Dermis microvascular lymphatic vessel endothelial cell (primary cell): ENCODE measurements at regions not wholly inside any gene's neighbourhood (a gene's known extent, or its start where the extent isn't known, plus 50 kb on each side); places are given as distances from the start of the nearest gene placed in this dataset.
"Not testable (repeated sequence)": the region's sequence is repeated elsewhere in the genome, so short reads cannot be mapped to it uniquely, and the experiment has no call there.

ENCODE experiments used
- DNase-seq, 2 donors: peaks; one replicate each; pipeline versions ENCODE4 v3.0.0 to v3.0.0-alpha.2; 2010; ENCODE audit warnings: low read depth in 2 of 2

DNA sequence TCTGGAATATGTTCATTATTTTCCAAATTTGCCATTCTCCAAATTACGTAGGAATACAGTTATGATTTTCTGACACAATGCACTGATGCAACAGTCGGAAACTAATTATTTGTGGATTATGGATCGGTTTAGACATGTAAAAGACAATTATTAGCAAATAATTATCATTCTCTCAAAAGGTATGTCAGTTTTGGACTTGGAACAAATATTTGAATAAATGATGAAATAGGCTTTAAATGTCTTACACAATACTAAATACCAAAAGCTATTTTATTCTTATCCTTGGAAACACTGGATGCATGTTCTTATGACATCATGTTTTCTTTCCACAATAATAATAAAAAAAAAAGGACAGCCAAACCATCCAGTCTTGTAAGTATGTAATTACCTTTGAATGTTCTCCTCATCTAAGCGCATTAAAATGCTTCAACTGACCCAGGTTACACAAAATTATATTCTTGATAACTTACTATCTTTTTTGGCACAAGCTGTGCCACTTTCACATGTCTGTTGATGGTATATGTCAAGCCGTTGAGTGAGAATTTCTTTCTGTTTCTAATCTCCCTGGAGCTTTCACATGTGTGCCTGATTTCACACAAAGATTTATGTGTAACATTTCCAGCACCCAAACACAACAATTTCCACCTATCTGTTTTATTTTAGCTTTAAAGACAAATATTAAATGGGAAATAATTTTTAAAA lies 238.5 kb upstream of the ZNF385D start:
- no peak for DNase-seq

- DNase-seq = no peak
Observed at GRCh38 chr3:21991061-21991460, 240.1 kb upstream of the ZNF385D start.

GRCh38 chr3:21995079-21995607 lies 244.1 kb upstream of the ZNF385D start:
- no peak for DNase-seq

GRCh38 chr3:22007368-22007767 lies 256.4 kb upstream of the ZNF385D start:
- no peak for DNase-seq

DNA sequence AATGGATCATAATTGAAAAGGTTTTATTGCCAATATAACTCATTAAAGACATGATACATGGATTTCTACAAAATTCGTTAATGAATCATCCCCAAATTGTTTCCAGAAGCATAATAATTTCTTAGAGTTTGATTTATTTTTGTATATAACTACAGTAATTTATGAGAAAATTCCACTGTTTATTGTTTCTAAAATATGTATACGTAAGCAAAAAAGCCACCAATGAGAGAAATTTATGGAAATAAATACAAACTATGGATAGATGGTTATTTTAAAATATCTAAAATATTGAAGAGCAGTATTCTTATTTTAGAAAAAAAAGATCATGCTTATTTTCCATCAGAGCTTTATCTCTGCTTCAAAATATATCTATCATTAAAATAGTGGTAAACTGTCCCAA lies 260.0 kb upstream of the ZNF385D start:
- no peak for DNase-seq

- DNase-seq = no peak
Observed at GRCh38 chr3:22012471-22012870, 261.5 kb upstream of the ZNF385D start.

DNA sequence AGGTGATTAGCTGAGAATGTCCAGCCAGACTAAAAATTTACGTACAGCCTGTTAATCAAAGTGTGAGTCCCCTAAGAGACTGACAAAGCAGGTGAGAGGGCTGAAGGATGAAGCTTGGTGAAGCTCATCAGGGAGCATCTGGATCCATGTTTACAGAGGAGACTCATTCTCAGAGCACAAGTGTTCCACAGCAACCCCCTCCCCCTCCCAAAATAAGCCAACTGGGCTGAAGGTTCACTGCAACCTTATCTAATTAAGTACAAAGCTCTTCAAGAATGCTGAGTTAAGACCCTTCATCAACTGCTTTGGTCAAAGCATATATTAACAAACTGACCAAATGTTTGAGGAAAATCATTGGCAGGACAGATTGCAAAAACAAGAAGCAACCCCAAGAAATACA lies 262.6 kb upstream of the ZNF385D start:
- no peak for DNase-seq

DNA sequence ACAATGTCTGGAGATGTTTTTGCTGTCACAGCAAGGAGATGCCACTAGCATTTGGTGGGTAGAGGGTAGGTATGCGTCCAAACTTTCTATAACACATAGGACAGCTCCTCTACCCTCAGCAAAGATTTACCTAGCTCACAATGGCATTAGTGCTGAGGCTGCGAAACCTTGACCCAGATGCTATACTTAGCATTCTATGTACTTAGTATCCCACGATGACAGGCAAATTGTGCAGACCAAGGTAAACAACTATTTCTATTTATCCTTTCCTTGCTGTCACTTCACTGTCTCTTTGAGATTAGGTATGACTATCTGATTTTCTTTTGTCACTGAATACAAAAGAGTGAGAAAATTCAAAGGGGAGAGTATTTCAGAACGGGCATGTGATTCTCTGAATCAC lies 265.2 kb upstream of the ZNF385D start:
- DNase-seq = no peak

GRCh38 chr3:22024638-22025037 lies 273.6 kb upstream of the ZNF385D start:
- not testable (repeated sequence) for DNase-seq

- no peak for DNase-seq
Observed at GRCh38 chr3:22029480-22029879, 278.5 kb upstream of the ZNF385D start.

DNA sequence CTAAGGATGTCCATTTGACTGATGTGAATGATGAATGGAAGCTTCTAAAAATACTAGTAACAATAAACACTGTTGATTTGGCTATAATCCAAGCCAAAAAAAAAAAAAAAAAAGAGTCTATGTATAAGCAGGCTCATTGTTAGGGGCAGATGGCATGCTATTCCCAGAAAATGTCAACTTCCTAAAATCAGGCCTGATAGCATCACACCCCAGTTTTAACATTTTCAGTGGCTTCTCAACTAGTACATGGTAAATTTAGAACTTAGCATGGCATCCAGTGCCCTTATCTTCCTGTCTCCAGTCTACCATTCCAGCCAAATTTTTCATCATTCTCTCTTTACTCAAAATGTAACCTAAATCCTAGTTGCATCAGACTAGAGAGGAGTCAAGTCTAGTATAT lies 288.2 kb upstream of the ZNF385D start:
- no peak for DNase-seq

DNA sequence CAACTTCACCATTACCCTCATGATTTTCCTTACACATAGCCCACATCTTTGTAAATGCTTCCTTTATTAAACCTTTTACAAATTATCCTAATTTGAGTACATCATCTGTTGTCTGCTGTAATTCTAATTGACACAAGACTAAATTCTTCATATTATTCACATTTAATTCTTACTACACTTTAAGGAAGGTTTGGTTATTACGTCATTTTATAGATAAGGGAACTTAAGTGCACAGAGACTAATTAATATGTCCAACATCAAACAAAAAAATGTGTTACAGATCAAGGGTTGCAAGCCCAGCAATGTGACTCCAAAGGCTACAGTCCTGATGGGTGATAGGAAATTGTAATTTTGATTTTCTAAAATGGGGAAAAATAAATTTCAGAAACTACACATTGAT lies 289.1 kb upstream of the ZNF385D start:
- no peak for DNase-seq

DNA sequence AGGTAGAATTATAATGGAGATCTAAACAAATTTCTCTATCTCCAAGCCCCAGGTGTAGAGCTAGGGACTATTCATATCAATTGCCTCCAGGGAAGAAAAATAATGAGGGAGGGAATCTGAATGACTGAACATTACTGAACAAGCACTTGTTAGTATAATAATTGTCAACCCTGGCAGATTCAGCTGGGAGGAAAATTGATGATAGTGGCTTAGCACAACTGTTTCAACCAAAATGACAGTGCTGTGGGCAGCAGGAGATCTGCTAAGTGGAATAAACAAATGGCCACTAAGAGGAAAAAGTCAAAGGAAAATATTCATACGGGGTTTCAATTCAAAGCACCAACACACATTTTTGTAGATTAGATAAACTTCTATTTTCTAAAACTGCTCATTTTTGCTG lies 294.9 kb upstream of the ZNF385D start:
- DNase-seq = no peak

DNA sequence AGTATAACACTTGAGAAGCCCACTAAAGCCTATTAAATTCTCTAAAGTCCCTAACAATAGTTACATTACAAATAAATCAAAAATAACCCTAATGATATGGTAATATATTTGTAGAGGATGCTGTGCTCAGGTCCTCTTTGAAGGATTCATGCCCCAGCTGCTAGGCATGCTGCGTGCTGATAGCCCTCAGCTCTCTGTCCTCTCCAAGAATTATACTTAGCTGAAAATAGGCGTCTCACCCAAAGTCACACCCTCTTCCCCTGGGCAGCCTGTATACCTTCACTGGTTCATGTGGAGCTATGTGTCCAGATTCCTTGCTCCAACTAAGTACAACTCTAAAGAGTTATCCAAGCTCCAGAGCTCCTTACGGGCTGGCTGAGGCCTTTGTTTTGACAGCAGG lies 312.5 kb upstream of the ZNF385D start:
- no peak for DNase-seq

DNA sequence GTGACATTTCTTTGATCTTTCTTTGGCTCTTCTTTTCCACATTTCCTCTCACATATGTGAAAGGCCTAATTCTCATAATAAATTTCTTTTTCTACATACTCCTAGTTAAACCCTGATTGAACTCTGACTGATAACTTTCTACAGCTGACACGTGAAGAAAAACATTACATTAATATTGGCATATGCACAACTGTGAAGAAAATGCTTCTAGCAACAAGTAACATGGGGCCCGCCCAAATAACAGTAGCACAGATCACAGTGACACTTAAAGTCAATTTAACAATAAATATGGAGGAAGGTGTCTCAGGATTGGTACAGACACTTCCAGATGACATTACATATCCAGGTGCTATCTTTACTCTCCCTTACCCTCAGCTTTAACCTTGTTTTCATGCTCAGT lies 317.6 kb upstream of the ZNF385D start:
- DNase-seq = no peak

GRCh38 chr3:22088204-22088603 lies 337.2 kb upstream of the ZNF385D start:
- DNase-seq = no peak

GRCh38 chr3:22089284-22089683 lies 338.3 kb upstream of the ZNF385D start:
- peak; percentile 2 to 6 for DNase-seq

- DNase-seq = no peak
Observed at GRCh38 chr3:22091329-22091728, 340.3 kb upstream of the ZNF385D start.

DNA sequence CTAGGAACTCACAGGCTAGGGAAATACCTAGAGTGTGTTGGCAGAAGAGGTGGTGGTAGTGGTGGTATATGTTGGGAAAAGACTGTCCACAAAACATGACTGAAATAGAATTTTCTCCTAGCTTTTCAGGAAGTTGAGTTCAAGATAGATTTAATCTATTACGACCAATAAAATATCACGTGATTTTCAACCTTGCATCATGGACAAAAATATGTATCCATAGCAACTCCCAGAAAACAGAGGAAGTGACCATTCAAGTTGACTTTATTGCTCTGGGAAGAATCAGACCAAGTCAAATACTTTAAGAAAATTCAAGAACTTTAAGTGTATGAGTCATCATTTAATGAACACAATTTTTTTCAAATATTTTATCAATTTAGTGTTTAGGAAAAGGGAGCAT lies 347.0 kb upstream of the ZNF385D start:
- DNase-seq = no peak

- no peak for DNase-seq
Observed at GRCh38 chr3:22101351-22101750, 350.3 kb upstream of the ZNF385D start.

GRCh38 chr3:22101811-22102210 lies 350.8 kb upstream of the ZNF385D start:
- no peak for DNase-seq

DNA sequence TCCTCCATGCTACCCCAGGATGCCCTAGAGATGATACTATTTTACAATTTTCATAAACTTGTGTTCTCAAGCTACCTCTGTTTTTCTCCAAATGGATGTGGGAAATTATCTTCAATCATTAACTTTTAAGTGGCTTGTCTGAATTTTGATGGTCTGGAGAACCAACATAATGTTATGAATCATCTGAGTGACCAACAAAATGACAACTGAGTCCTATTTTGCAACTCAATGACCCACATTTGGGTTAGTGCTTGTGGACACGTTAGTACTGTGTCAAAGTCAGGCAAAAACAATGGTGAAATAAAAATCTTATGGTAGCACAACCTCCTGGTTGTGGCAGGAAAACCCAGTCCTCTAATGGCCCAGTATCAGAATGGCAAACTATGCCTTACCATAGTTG lies 352.4 kb upstream of the ZNF385D start:
- DNase-seq = no peak

DNA sequence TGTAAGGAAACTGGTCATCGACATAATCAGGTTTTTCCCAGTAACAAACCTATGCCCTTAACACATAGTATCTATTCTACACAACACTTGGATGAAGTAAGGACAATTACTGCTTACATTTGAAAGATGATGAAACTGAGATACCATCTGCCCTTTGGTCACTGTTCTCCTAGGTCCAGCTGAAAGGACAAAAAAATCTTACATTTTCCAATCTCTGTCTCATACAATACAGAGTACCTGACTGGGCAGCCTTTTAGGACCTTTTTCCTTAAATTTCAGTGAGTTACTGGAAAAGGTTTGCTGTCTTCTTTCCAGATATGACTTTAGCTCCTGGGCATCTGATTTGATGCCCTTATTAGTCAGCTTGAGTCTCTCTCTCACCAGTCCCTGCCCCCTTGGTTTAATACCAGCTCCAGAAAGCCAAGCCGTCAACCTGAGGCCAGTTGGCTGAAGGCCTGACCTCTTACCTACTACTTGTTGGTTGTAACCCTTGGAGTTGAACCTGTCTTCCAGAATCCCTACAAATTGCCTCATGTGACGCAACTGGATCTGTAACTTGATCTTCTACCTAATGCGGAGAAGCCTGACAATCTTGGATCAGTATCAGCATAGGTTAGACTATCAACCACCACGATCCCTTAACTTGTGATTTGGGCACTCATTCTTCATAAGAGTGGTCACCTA lies 355.3 kb upstream of the ZNF385D start:
- no peak for DNase-seq
